CD4-positive, alpha-beta T cell treated with Interleukin-6 at 100 ng/mL for 8 hours (primary cell): ENCODE measurements at regions not wholly inside any gene's neighbourhood (a gene's known extent, or its start where the extent isn't known, plus 50 kb on each side); places are given as distances from the start of the nearest gene placed in this dataset.

Experiments used
- DNase-seq: peaks from one replicate; pipeline ENCODE4 v3.0.0-alpha.2; 2020; ENCODE audit warnings: mixed read lengths, low spot score

- no peak for DNase-seq
Observed at GRCh38 chr3:106617276-106617675, 748.5 kb upstream of the CBLB start.

GRCh38 chr3:106620646-106621045, 751.8 kb upstream of the CBLB start:
- DNase-seq: no peak

GRCh38 chr3:106624154-106624553, 753.1 kb upstream of the CCDC54 start:
- no peak for DNase-seq

GRCh38 chr3:106628407-106628806, 748.8 kb upstream of the CCDC54 start:
- no peak for DNase-seq

GRCh38 chr3:106629215-106629832, 747.9 kb upstream of the CCDC54 start:
- no peak for DNase-seq

- no peak for DNase-seq
Observed at GRCh38 chr3:106631373-106632108, 745.7 kb upstream of the CCDC54 start.

GRCh38 chr3:106635271-106635670, 742.0 kb upstream of the CCDC54 start:
- DNase-seq: no peak

GRCh38 chr3:106635826-106636225, 741.4 kb upstream of the CCDC54 start:
- no peak for DNase-seq

GRCh38 chr3:106640353-106640752, 736.9 kb upstream of the CCDC54 start:
- DNase-seq: no peak

- DNase-seq: no peak
Observed at GRCh38 chr3:106642161-106642560, 735.1 kb upstream of the CCDC54 start.

- DNase-seq: no peak
Observed at GRCh38 chr3:106643684-106644161, 733.5 kb upstream of the CCDC54 start.

- no peak for DNase-seq
Observed at GRCh38 chr3:106673926-106674569, 703.2 kb upstream of the CCDC54 start.

GRCh38 chr3:106675451-106675850, 701.8 kb upstream of the CCDC54 start:
- no peak for DNase-seq

- no peak for DNase-seq
Observed at GRCh38 chr3:106678657-106679390, 698.4 kb upstream of the CCDC54 start.

- no peak for DNase-seq
Observed at GRCh38 chr3:106683953-106684620, 693.2 kb upstream of the CCDC54 start.

- DNase-seq: no peak
Observed at GRCh38 chr3:106685745-106686144, 691.5 kb upstream of the CCDC54 start.

GRCh38 chr3:106687905-106688304, 689.3 kb upstream of the CCDC54 start:
- DNase-seq: no peak

- DNase-seq: no peak
Observed at GRCh38 chr3:106688464-106688863, 688.8 kb upstream of the CCDC54 start.

GRCh38 chr3:106691476-106691875, 685.8 kb upstream of the CCDC54 start:
- no peak for DNase-seq

GRCh38 chr3:106692624-106693023, 684.6 kb upstream of the CCDC54 start:
- no peak for DNase-seq

- no peak for DNase-seq
Observed at GRCh38 chr3:106699122-106699521, 678.1 kb upstream of the CCDC54 start.

- no peak for DNase-seq
Observed at GRCh38 chr3:106700981-106701380, 676.3 kb upstream of the CCDC54 start.
